ENCODE measurements at regions not wholly inside any gene's neighbourhood (a gene's known extent, or its start where the extent isn't known, plus 50 kb on each side); places are given as distances from the start of the nearest gene placed in this dataset.

DNA sequence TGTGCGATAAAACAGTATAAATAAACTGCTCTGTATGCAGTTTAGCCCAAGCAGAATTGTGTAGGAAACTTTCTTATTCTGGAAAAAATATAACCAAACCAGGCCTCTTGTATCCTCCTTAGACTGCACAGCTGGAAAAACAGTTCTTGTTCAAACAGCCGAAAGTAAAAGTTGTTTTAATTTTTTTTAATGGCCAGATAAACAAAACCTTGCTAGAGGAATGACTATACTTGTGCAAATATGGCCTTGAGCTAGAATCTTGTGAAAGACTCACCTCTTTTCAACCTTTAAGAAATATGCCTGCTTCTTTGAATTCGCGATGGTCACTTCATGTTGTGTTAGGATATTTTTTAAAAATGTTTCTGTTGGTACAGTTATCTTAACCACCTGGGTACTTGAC lies 114.5 kb upstream of the MAF start:
- H3K36me3 Mint-ChIP-seq = peaks cover 0 to 3% (median 0%) of the 10 kb centered on the region in 3 donors
- no peak for DNase-seq
- H3K27ac Mint-ChIP-seq = no peak overlapping the region
- H3K9me3 Mint-ChIP-seq = peaks cover 0 to 2% (median 0%) of the 10 kb centered on the region in 6 donors
- no peak overlapping the region for H3K4me3 Mint-ChIP-seq
- H3K4me1 Mint-ChIP-seq = no peaks in the 10 kb centered on the region
- peaks cover 9 to 17% (median 10%) of the 10 kb centered on the region in 3 donors for H3K27me3 Mint-ChIP-seq (ENCODE audit: low read depth in 3 of 3)

DNA sequence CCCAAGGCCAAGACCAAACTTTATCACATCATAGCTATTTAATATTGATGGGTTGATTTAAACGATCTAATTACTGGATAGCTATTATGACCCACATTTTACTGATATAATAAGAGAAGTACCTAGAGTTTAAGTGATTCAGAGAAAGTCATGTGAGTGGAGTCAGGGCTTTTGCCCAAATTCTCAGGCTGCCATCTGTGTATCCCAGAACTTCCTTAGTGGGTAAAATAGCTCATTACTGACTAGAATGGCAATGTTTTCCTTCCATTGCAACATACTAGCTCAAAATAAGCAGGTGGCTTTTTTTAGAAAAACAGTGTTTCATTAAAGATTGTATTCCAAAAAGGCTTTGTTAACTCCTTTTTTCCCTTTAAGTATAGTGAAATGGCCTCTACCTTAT lies 113.9 kb upstream of the MAF start:
- H3K36me3 Mint-ChIP-seq = peaks cover 0 to 3% (median 0%) of the 10 kb centered on the region in 3 donors

DNA sequence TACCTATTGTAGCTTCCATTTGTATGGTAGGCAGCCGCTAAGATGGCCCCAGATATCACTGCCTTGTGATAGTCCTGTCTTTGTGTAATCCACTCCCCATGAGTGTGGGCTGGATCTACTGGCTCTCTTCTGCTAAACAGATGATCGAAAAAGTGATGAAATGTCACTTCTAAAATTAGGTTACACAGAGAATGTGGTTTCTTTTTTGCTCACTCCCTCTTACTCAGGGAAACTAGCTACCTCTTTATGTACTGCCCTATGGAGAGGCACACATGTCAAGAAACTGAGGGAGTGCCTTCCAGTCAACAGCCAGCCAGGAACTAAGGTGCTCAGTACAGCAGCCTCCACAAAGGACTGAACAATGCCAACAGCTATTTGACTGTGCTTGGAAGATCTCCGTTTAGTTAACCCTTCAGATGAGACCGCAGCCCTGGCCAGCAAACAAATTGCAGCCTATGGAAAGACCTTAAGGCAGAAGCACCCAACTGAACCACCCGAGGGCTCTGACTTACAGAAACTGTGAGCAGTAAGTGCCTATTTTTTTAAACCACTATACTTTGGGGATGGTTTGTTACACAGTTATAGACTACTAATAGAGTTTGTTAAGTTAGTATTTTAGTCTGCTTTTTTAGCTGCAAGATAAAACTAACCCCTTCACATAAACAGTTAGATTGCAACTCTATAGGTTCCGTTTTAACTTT lies 113.2 kb upstream of the MAF start:
- no peak for DNase-seq
- Mint-ChIP-seq H3K9me3 (peaks cover 0 to 2% (median 0%) of the 10 kb centered on the region in 6 donors), H3K4me1 (no peaks in the 10 kb centered on the region), H3K36me3 (peaks cover 0 to 3% (median 0%) of the 10 kb centered on the region in 3 donors), H3K27me3 (ENCODE audit: low read depth in 3 of 3) (peaks cover 5 to 17% (median 7%) of the 10 kb centered on the region in 3 donors), H3K27ac (no peak overlapping the region), H3K4me3 (no peak overlapping the region)

More for the DNA sequence above, 113.9 kb upstream of the MAF start:
- DNase-seq = no peak
- Mint-ChIP-seq H3K27me3 (ENCODE audit: low read depth in 3 of 3) (peaks cover 9 to 17% (median 10%) of the 10 kb centered on the region in 3 donors), H3K9me3 (peaks cover 0 to 2% (median 0%) of the 10 kb centered on the region in 6 donors), H3K27ac (no peak overlapping the region), H3K4me3 (no peak overlapping the region), H3K4me1 (no peaks in the 10 kb centered on the region)

DNA sequence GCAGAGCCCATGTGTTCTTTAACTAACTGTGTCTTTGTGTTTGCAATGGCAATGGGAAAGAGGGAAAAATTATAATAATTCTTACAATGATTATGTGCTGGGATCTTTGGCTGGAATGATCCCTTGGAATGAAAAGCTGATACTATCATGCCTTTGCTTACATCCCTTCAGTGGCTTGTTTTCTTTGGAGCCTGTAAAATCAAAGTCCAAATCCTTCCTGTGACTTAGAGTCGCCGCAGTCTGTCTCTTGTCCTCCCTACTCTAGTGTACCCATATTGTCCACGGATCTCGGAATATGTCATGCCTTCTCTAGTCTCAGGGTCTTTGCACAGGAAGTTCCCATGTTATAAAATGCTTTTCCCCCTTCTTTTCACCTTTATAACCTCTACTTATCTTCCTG lies 111.7 kb upstream of the MAF start:
- Mint-ChIP-seq H3K36me3 (peaks cover 0 to 3% (median 0%) of the 10 kb centered on the region in 3 donors), H3K27ac (no peak overlapping the region), H3K9me3 (peaks cover 0 to 2% (median 0%) of the 10 kb centered on the region in 6 donors), H3K4me3 (no peak overlapping the region), H3K4me1 (no peaks in the 10 kb centered on the region), H3K27me3 (ENCODE audit: low read depth in 3 of 3) (peaks cover 2 to 12% (median 4%) of the 10 kb centered on the region in 3 donors)
- DNase-seq = no peak

DNA sequence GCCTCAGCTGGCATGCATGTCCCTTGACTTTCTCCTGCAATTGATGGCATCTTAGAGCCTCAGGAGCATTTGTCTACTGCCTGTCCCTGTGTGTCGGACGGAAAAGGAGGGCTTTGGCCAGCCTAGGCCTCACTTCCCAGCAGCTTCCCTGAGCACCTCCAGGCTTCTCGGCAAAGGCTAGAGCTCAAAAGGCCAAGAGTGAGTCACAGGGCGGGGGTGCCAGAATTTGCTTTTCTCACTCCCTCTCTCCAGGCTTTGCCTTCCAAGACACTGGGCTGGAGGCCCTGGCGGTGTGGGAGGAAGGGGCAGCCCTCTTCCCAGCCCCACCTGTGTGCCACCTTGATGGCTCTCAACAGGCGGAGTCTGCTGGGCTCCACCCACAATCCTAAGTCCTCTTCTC lies 107.3 kb upstream of the MAF start:
- DNase-seq = no peak
- peaks cover 0 to 10% (median 5%) of the 10 kb centered on the region in 3 donors for H3K27me3 Mint-ChIP-seq (ENCODE audit: low read depth in 3 of 3)
- no peak overlapping the region for H3K4me3 Mint-ChIP-seq
- H3K9me3 Mint-ChIP-seq = no peaks in the 10 kb centered on the region
- H3K4me1 Mint-ChIP-seq = no peaks in the 10 kb centered on the region
- H3K36me3 Mint-ChIP-seq = no peaks in the 10 kb centered on the region
- no peak overlapping the region for H3K27ac Mint-ChIP-seq

DNA sequence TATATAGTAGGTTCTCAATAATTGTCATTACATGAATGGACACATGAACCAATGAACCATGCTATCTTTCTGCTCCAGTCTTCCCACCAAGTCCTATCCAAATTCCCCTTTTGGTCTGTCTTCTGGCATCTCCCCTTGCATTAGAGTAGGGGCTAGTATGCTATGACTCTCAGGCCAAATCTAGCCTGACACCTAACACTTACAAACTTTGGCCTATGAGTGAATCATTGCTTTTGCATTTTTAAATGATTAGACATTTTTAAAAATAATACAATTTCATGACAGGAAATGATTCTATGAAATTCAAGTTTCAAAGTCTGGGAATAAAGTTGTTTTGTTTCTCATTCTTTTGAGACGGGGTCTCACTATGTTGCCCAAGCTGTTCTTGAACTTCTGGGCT lies 102.5 kb upstream of the MAF start:
- Mint-ChIP-seq H3K27ac (no peak overlapping the region), H3K4me3 (no peak overlapping the region), H3K27me3 (ENCODE audit: low read depth in 3 of 3) (peaks cover 0 to 16% (median 7%) of the 10 kb centered on the region in 3 donors), H3K4me1 (no peaks in the 10 kb centered on the region), H3K9me3 (peaks cover 0 to 5% (median 0%) of the 10 kb centered on the region in 6 donors), H3K36me3 (no peaks in the 10 kb centered on the region)
- DNase-seq = no peak

DNA sequence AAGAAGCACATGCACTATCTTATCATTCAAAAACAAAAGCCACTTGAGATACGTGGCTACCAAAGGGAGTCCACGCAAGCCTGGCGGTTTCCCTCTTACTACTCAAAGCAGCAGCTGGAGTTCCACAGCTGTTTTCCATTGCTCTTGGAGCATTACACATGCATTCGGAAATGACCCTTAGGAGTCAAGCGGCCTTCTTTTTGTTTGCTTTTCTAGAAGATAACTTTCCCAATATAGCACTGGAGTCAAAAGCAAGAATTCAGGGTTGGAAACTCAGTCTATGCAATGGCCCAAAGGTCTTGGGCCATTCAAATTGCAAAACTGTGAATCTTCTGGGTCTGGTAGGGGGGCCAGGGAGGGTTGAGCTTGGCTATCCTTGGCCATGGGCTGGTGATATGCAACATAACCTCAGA lies 97.8 kb upstream of the MAF start:
- Mint-ChIP-seq H3K4me1 (no peaks in the 10 kb centered on the region), H3K27ac (no peak overlapping the region), H3K4me3 (no peak overlapping the region)

DNA sequence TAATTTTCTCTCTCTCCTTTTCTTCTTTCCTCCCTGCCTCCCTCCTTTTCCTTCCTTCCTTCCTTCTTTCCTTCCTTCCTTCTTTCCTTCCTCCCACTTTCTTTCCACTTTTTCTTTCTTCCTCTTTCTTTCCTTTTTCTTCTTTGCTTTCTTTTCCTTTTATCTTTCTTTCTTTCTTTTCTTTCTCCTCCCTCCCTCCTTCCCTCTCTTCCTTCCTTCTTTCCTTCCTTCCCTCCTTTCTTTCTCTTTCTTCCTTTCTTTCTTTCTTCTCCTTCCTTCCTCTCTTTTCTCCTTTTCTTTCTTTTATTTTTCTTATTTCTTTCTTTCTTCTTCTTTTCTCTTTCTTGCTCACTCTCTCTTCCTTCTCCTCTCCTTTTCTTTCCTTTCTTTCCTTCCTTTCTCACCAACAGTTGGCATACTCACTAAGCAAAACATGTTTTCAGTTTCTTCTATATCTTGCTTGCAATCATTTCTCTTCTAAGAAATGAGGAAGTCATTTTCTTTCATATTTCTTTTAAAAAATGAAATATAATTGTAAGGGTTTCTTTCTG lies 97.1 kb upstream of the MAF start:
- H3K36me3 Mint-ChIP-seq = peaks cover 0 to 11% (median 6%) of the 10 kb centered on the region in 3 donors
- peaks cover 5 to 16% (median 5%) of the 10 kb centered on the region in 3 donors for H3K27me3 Mint-ChIP-seq (ENCODE audit: low read depth in 3 of 3)
- H3K9me3 Mint-ChIP-seq = peaks cover 0 to 17% (median 15%) of the 10 kb centered on the region in 6 donors
- no peaks in the 10 kb centered on the region for H3K4me1 Mint-ChIP-seq
- H3K27ac Mint-ChIP-seq = no peak overlapping the region
- no peak for DNase-seq
- H3K4me3 Mint-ChIP-seq = no peak overlapping the region

More for the DNA sequence above, 97.8 kb upstream of the MAF start:
- H3K27me3 Mint-ChIP-seq (ENCODE audit: low read depth in 3 of 3) = peaks cover 5 to 13% (median 5%) of the 10 kb centered on the region in 3 donors
- H3K36me3 Mint-ChIP-seq = peaks cover 0 to 9% (median 4%) of the 10 kb centered on the region in 3 donors
- H3K9me3 Mint-ChIP-seq = peaks cover 0 to 14% (median 11%) of the 10 kb centered on the region in 6 donors
- DNase-seq = no peak

DNA sequence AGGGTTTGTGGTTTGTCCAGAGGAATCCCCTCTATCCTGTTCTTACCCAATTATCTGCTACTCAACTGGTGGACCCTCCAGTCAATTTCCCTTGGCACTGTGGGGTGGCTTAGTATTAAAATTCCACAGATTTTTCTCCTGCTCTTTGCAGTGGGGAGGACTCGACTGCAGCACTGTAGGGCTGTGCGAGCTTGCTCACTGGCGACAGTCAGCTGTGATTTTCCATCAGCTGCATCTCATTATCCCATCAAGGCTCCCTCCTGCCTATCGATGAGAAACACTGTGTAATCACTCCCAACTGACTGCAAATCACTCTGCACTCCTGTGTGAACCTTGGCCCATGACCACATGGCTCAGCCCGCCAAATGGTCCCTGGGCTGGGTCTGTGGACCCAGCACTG lies 90.5 kb upstream of the MAF start:
- Mint-ChIP-seq H3K27me3 (ENCODE audit: low read depth in 3 of 3) (peaks cover 2 to 13% (median 4%) of the 10 kb centered on the region in 3 donors), H3K4me3 (no peak overlapping the region), H3K36me3 (peaks cover 0 to 11% (median 6%) of the 10 kb centered on the region in 3 donors), H3K9me3 (peaks cover 2 to 19% (median 12%) of the 10 kb centered on the region in 6 donors), H3K4me1 (no peaks in the 10 kb centered on the region), H3K27ac (no peak overlapping the region)
- no peak for DNase-seq

DNA sequence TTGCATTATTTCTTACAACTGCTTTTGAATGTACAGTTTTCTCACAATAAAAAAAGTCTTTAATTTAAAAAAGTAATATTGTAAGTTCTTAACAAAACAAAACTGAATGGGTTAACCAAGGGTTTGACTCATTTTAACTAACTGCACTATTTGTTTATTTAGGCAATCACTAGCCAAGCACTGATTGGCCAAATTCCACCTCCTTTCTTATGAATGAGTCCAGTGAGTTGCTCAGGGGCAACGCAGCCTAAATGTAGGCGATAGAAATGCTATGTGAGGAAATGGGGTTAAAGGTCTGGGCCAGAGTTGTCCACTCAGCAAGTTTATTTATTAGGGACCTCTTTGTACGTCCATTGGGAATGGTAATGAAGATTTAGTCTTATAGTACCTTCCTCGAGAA lies 89.6 kb upstream of the MAF start:
- no peak for DNase-seq
- Mint-ChIP-seq H3K4me3 (no peak overlapping the region), H3K27me3 (ENCODE audit: low read depth in 3 of 3) (peaks cover 2 to 15% (median 6%) of the 10 kb centered on the region in 3 donors), H3K9me3 (peaks cover 2 to 19% (median 12%) of the 10 kb centered on the region in 6 donors), H3K27ac (no peak overlapping the region), H3K36me3 (peaks cover 0 to 11% (median 6%) of the 10 kb centered on the region in 3 donors), H3K4me1 (no peaks in the 10 kb centered on the region)

DNA sequence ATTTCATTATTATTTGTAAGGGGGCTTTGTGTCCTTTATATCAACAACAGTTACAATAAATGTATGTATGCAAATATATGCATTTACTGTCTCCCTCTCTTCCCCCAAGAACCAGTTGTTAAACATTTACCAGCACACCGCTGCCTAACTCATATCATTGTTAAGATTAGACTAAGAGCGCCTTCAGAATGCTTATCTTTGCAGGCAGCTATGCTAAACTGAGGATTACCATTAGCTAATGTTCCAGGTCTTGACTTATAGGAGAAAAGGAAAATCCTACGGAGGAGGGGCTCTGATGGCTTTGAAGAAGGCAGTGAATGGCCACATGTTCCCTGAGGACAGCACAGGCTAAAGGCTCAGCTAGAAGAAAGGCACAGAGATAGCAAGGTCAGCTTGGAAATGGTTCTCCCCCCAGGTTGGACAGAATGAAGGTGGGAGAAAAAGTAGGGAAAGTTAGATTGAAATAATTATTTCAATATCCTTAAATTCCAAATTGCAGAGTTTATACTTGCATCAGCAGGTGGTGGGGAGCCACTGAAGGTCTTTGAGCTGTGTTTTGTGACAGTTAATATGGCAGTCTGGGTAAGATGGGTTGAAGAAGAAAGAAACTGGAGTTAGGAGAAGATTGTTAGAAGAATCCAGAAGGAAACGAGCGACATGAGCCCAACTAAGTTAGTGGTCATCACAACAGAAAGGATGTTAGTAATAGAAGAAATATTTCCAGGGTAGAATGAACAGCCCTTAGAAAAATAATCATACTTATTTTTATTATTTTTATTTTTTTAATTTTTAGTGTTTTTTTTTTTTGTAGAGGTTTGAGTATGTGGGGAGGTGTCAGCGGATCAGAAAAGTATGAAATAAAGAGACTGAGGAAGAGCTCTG lies 87.0 kb upstream of the MAF start:
- Mint-ChIP-seq H3K9me3 (peaks cover 0 to 4% (median 0%) of the 10 kb centered on the region in 6 donors), H3K4me1 (no peaks in the 10 kb centered on the region), H3K36me3 (no peaks in the 10 kb centered on the region), H3K4me3 (no peak overlapping the region), H3K27ac (no peak overlapping the region), H3K27me3 (ENCODE audit: low read depth in 3 of 3) (peaks cover 0 to 13% (median 5%) of the 10 kb centered on the region in 3 donors)
- DNase-seq = no peak

DNA sequence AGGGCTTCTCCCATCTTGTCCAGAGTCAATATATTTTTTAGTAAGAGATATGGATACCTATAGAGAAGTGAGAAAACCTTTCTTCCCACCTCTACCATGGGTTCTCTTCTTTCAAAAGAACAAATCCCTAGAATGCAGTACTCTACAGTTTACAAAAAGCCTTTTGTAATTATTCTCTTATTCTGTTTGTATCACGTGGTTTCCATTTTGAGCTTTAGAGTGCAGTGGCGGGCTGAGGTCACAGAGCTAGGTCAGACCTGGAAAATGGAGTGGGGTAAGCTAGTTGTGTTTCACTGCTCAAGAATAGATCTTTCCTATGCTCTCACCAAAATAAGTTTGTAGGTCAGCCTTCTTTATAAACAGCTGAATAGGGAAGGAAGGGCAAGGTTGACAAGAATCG lies 85.3 kb upstream of the MAF start:
- peaks cover 0 to 13% (median 5%) of the 10 kb centered on the region in 3 donors for H3K27me3 Mint-ChIP-seq (ENCODE audit: low read depth in 3 of 3)
- no peaks in the 10 kb centered on the region for H3K4me1 Mint-ChIP-seq
- no peak for DNase-seq
- H3K36me3 Mint-ChIP-seq = no peaks in the 10 kb centered on the region
- no peak overlapping the region for H3K4me3 Mint-ChIP-seq
- no peak overlapping the region for H3K27ac Mint-ChIP-seq
- H3K9me3 Mint-ChIP-seq = no peaks in the 10 kb centered on the region

DNA sequence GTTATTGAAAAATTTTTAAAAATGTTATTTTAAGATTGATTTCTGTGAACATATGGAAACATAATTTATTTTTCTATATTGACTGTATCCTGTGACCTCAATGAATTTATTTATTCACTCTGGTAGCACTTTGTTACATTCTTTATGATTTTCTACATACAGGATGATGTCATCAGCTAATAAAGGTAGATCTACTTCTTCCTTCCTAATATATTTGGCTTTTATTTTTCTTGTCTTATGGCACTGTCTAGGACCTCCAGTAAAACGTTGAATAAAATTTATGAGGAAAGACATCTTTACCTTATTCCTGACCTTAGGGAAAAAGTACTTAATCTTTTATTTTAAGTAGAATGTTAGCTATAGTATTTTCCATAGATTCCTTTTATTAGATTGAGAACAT lies 78.8 kb upstream of the MAF start:
- Mint-ChIP-seq H3K4me3 (no peak overlapping the region), H3K36me3 (no peaks in the 10 kb centered on the region), H3K27me3 (ENCODE audit: low read depth in 3 of 3) (peaks cover 0 to 5% (median 2%) of the 10 kb centered on the region in 3 donors), H3K27ac (no peak overlapping the region), H3K9me3 (no peaks in the 10 kb centered on the region), H3K4me1 (no peaks in the 10 kb centered on the region)
- DNase-seq = no peak
